ENCODE measurements at regions not wholly inside any gene's neighbourhood (a gene's known extent, or its start where the extent isn't known, plus 50 kb on each side); places are given as distances from the start of the nearest gene placed in this dataset.

GRCh38 chr11:14577292-14577691 is 57.1 kb upstream of the PSMA1 start:
- no peak for TF ChIP-seq FOXP2 (optimal IDR thresholded peaks at IDR 0.05; ENCODE audit: borderline replicate concordance, extremely low read depth, extremely low read length, insufficient read depth)
- TF ChIP-seq TAF1 (IDR thresholded peaks at IDR 0.05; ENCODE audit: borderline replicate concordance, insufficient read depth, low read length) = no peak
- TF ChIP-seq SIN3A (IDR thresholded peaks at IDR 0.05; ENCODE audit: borderline replicate concordance, insufficient read depth, low read length) = no peak
- no peak for TF ChIP-seq REST (IDR thresholded peaks at IDR 0.05; ENCODE audit: insufficient read depth in 1 of 2, low read depth in 2 of 2, low read length in 2 of 2)
- TF ChIP-seq POLR2AphosphoS5 (IDR thresholded peaks at IDR 0.05; ENCODE audit: low read depth, low read length) = no peak

GRCh38 chr11:14577835-14578529 is 57.8 kb upstream of the PSMA1 start:
- TF ChIP-seq SIN3A (IDR thresholded peaks at IDR 0.05; ENCODE audit: borderline replicate concordance, insufficient read depth, low read length) (no peak), REST (IDR thresholded peaks at IDR 0.05; ENCODE audit: insufficient read depth in 1 of 2, low read depth in 2 of 2, low read length in 2 of 2) (no peak), TAF1 (IDR thresholded peaks at IDR 0.05; ENCODE audit: borderline replicate concordance, insufficient read depth, low read length) (no peak), FOXP2 (optimal IDR thresholded peaks at IDR 0.05; ENCODE audit: borderline replicate concordance, extremely low read depth, extremely low read length, insufficient read depth) (no peak), POLR2AphosphoS5 (IDR thresholded peaks at IDR 0.05; ENCODE audit: low read depth, low read length) (no peak)

- peak; percentile 46 for TF ChIP-seq POLR2AphosphoS5 (IDR thresholded peaks at IDR 0.05; ENCODE audit: low read depth, low read length)
- TF ChIP-seq REST (IDR thresholded peaks at IDR 0.05; ENCODE audit: insufficient read depth in 1 of 2, low read depth in 2 of 2, low read length in 2 of 2) = peak in 1 of 2 experiments; percentile 51; a peak in 1 of 4 replicates
- TF ChIP-seq TAF1 (IDR thresholded peaks at IDR 0.05; ENCODE audit: borderline replicate concordance, insufficient read depth, low read length) = no peak
- no peak for TF ChIP-seq SIN3A (IDR thresholded peaks at IDR 0.05; ENCODE audit: borderline replicate concordance, insufficient read depth, low read length)
- TF ChIP-seq FOXP2 (optimal IDR thresholded peaks at IDR 0.05; ENCODE audit: borderline replicate concordance, extremely low read depth, extremely low read length, insufficient read depth) = peak; percentile 93
Observed at GRCh38 chr11:14578541-14578956, 58.4 kb upstream of the PSMA1 start.

GRCh38 chr11:14579646-14580045 is 59.5 kb upstream of the PSMA1 start:
- no peak for TF ChIP-seq POLR2AphosphoS5 (IDR thresholded peaks at IDR 0.05; ENCODE audit: low read depth, low read length)

GRCh38 chr11:14582793-14583192 is 60.8 kb upstream of the PDE3B start:
- TF ChIP-seq SIN3A (IDR thresholded peaks at IDR 0.05; ENCODE audit: borderline replicate concordance, insufficient read depth, low read length) = no peak
- no peak for TF ChIP-seq TAF1 (IDR thresholded peaks at IDR 0.05; ENCODE audit: borderline replicate concordance, insufficient read depth, low read length)
- TF ChIP-seq REST (IDR thresholded peaks at IDR 0.05; ENCODE audit: insufficient read depth in 1 of 2, low read depth in 2 of 2, low read length in 2 of 2) = no peak
- no peak for TF ChIP-seq FOXP2 (optimal IDR thresholded peaks at IDR 0.05; ENCODE audit: borderline replicate concordance, extremely low read depth, extremely low read length, insufficient read depth)
- no peak for TF ChIP-seq POLR2AphosphoS5 (IDR thresholded peaks at IDR 0.05; ENCODE audit: low read depth, low read length)

Data from PFSK-1 (cell line).